ENCODE measurements at regions not wholly inside any gene's neighbourhood (a gene's known extent, or its start where the extent isn't known, plus 50 kb on each side); places are given as distances from the start of the nearest gene placed in this dataset.
"Not testable (repeated sequence)": the region's sequence is repeated elsewhere in the genome, so short reads cannot be mapped to it uniquely, and the experiment has no call there.

DNA sequence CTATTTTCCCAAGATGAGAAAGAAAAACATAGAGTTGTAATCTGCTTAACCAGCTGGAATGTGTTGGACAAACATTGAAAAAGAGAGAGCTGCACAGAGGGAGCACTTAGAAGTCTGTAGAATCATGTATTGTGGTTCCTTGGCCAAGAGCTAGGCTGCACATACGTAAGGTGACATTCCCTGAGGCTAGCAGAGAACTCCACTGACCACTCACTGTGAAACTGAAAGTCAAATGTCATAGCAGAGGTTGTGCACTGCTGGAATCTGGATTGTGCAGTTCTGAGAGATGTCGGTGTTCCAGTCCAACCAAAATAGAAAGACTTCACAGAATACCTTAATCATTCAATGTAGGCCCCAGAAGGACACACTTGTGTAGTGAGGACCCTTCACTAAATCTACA lies 772.8 kb upstream of the RAG2 start:
- no peak for FAIRE-seq

DNA sequence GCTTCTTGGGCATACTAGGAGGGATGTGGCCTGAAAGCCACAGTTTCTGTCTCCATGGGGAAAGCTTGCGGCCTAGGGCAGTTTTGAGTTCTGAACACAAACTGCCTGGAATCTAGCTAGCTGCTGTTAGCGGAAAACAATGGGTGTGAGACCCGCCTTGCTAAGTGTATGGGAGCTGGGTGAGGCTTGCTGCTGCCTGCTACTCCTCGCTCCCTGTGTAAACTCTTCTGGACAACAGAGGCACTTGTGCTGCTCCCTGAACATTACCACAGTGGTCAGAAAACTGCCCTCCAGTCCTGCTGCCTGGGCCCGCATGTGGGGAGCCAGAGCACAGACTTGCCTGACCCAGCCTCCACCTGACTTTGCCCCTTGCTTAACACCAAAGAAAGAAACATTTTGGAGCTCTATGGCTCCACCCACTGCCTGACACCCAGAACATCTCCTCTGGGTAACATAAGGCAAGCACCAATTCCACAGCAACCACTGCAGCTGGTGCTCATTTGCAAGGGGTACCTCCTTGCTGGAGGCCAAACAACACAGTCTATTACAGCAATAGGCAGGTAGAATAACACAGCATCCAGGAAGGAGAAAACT lies 766.3 kb upstream of the RAG2 start:
- FAIRE-seq: no peak

DNA sequence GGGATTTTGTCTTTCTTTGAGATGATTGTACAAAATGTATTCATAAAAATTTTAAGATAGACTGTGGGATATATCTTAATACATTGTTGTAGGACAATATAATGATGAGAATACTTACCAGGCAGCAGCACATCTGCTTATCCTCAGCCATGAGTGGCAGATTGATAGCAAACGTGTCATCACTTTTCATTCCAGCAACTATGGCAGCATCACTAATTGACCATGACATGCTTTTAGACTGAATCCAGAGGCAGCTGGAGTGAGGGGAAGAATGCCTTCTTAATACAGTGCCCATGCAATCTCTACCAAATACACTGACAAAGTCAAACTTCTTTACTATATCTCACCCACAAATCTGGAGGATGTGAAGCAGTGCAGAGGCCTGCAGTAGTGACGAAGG lies 755.2 kb upstream of the RAG2 start:
- FAIRE-seq: no peak

DNA sequence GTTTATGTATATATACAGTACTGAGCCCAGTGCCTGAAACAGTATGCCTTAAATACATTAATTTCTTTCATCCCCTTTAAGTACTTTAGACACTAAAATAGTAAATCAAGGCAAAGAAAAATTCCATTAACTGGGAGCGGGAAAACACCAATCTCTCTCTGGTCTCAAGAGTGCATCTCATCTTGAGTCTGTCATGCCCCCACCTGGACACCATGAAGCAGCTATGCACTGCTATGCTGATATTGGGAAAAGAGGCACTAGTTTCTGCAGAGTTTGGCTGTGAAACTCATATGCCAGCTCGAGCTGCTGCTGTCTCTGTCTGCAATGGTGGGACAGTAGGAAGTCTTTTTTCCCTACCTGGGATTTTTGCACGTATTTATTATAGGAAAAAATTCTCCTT lies 754.4 kb upstream of the RAG2 start:
- FAIRE-seq: no peak

DNA sequence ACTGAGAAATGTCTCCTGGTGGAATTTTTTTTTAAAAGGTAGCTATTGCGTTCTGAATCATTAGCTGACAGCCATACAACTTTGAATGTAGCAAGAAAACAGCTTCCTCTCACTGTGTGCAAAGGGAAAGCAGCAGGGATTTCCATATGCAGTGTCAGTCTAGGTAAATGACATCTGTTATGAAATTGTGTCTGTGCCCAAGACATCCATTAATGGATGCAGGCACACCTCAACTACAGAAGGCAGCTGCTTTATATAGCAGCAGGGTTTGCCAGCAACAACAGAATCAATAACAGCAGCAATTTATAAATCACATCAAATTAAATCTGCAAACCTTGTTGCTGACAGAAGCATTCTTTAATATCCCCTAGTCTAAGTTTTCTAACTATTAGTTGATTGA lies 745.3 kb upstream of the RAG2 start:
- no peak for FAIRE-seq

DNA sequence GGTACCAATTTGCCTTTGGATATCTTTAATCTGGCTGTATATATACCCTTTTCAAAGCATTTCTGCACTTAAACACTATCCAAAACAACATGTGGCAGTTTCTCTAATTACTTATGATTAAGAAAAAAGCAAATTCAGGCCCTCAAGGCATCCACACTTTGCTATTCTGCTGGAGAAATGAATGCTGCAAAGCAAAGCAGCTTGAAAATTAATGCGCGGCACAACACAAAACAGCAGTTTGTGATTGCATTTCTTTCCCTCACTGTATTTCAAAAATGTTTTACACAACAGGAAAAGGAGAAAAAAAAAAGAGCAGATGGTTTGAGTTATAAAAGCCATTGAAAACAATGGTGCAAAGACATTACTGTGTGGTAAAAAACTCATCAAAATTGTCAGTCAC lies 738.4 kb upstream of the RAG2 start:
- FAIRE-seq: no peak

DNA sequence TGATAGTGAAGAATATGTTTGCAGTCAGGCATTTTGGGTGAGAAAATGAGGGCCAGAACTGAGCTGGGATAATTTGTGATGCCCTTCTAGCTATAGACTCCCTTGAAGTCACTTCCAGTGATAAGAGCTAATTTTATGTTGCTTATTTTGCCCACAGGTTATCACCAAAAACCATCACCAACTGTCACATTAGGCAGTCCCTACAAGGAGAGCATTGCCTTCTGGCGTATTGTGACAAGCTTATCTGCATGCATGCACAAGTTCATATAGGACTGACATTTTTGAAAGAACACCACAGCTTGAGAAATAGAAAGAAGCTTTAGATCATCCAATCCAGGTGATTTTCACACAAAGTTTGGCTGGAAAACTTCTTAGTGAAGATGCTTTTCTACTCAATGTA lies 735.3 kb upstream of the RAG2 start:
- FAIRE-seq: no peak

DNA sequence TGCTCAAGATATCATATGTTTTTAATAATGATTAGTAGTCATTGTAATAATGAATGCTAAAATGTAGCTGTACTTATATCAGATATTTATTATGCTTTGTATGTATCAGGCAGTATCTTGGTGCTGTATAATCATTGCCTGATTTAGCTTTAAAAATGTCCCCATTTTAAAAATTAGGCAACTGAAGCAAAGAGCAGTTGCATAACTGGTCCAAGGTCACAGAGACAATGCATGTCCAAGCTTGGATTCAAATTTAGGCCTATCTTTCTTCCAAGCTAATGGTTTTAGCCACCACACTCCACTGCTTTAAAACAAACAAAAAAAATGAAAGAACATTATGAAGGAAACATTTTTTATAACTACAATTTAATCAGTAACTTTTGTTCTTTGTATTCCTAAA lies 725.8 kb upstream of the RAG2 start:
- FAIRE-seq: no peak

DNA sequence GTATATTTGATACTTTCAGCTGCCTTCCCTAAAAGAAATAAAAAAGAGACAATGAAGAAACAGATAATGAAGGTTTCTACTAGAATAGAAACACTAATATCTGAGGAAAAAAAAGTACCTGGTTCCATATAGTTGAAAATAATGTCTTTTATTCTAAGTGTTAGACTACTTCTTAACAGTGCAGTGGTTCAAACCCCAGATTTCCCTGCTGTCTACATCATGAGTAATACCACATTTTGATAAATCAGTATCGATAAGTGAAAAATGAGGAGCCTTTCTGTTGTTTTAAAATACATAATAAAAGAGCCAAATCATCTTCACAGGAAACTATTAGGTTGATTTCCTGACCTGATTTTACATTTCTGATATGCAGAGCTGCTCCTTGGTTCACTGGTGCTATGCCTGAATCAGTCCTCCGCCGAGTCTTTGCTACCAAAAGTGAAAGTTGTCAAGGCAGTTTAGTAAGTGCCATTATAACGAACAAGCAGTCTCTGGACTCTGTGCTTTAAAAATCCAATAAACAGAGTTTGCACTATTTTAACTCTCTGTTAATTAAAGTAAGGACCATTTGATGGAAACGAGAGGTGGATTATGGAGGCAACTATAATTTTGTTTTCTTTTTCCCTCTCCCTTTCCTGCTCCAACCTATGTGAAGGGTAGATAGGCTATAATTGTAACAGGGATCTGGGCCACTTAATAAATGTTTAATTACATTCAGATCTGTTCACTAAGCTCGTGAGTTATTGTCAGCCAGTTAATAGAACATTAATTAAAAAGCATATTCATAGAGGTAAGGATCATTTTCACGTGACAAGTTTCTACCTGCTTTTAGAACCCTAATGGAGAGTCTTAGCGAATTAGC lies 724.5 kb upstream of the RAG2 start:
- FAIRE-seq: no peak

DNA sequence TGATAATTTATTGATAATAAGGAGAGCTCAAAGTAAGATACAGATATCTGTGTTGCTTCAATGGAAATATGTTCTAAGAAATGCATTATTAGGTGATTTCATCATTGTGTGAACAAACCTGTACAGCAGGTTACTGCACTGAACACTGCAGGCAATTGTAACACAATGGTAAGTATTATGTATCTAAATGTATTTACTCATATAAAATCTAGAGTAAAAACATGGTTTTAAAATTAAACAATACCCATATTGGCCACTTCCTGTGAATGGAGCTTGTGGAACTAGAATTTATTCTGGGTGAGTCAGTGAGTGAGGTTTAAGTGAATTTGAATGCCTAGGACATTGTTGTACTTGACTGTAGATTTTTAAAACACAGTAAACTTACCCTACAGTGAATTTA lies 722.9 kb upstream of the RAG2 start:
- FAIRE-seq: no peak

DNA sequence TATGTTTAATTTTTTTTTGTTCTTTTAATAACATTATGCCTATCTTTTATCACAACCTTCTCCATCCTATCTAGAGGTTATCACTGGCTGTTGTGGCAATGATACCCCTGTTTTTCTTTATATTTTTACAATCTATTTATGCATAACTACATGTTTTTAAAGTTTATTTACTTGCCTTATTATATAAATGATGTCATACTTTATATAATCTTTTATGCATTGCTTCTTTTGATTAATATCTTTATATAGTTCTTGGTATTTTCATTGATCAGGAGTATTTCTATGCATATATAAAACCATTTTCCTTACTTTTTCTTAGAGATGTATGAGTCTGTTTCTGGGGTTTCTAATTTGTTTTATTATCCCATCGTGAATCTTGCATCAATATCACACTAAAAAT lies 719.8 kb upstream of the RAG2 start:
- no peak for FAIRE-seq

DNA sequence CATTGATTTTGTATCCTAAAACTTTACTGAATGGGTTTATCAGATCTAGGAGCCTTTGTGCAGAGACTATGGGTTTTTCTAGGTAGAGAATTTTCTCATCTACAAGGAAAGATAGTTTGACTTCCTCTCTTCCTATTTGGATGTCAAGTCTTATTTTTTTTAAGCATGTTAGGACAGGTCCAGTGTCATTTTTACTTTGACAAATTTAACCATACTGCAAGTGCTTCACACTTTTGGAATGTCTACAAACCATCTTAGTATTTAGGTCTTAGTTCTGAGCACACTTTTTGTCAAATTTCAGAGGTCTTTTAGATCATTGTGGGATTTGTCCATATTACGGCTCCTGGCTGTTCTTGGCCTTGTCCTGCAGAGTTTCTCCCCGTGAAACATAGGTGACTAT lies 715.2 kb upstream of the RAG2 start:
- FAIRE-seq: no peak

DNA sequence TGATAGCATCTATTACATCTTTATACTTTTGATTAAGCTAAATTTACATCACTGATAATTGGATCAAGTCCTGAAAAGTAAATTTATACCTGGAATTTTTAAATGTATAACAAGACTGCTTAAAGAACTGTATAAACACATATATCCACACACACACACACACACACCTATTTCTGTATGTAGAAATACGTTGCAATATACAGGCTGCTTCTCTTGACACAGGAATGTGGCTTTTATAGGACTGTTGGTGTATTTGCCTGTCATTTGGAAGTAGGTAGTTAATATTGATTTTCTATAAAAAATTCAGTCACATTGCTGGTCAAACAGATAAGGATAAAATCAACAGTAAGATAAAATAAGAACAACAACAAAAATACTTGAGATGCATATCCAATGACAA lies 708.5 kb upstream of the RAG2 start:
- no peak for FAIRE-seq

DNA sequence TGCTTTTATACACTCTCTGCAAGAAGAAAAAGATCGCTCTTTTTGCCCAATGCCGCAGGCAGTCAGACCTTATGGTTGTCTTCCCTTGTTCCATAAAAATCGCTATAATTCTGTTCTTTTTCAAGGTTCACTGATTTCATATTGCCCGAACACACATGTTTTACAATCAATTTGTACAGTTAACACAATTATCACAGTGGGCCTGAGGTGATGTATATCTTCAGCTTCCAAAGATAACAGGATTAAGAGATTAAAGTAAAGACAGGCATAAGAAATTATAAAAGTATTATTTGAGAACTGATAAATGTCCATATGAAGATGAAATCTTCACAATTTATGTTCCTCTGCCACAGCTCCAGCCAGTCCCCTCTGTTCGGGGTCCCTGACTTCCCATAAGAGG lies 703.4 kb upstream of the RAG2 start:
- not testable (repeated sequence) for FAIRE-seq

DNA sequence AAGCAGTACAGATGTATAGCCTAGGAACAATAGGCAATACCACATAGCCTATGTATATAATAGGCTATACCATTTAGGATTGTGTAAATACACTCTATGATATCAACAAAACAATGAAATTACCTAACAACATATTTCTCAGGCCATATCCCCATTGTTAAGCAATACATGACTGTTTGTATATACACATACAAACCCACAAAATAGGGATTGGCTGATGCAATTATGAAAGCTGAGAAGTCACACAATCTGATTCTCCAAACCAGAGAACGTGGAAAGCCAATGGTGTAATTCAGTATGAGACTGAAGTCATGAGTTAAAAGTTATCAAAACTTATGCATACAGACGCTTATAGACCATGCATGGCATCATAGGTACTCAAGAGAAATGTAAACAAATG lies 700.1 kb upstream of the RAG2 start:
- no peak for FAIRE-seq

DNA sequence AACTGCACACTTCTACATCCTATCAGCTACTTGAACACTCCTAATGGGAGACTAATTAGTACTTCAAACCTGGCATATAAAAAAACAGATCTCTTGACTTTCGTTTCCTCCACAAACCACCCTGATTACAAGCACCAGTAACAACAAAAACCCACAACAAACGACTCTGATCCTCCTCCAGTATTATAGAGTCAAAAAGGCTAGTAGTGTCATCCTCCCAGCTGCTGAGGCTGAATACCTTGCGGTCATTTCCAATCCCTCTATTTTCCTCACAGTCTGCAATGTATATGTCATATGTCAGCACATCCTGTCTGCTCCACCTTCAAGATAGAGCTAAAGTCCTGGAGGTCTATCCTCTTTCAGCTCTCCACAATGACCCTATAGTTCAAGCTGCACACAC lies 688.9 kb upstream of the RAG2 start:
- no peak for FAIRE-seq

DNA sequence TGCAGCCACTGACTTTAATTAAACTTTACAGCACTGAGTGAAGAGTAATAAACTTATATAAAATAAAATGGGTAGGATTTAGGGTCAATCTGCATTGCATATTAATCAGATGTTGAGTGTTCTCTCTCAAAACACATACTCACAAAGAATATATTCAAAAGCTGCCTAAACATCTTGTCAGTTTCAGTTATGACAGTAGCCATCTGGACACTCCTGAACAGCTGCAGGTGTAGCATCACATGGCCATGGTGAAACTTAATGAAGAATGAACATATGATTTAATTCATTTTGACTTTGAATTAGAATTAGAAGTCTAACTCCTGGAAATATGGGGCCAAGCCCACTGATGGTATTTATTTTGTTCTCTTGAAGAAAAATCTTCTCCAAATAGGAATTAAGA lies 684.3 kb upstream of the RAG2 start:
- FAIRE-seq: no peak

DNA sequence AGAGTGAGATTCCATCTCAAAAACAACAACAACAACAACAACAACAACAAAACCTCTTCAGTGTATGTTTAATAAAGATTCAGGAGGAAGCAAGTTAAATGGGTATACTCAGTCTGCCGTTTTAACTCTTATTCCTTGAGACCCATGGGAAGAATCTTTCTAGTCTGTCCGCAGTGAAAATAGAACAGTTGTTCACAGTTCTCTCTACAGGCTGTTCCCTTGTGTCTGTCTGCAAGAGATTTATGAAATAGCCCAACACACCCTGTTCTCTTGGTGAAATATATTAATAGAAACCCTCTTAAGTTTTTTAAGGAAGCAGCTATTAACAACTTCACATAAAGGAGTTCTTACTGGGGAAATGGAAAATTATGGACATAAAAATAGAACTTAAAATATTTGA lies 682.2 kb upstream of the RAG2 start:
- no peak for FAIRE-seq

DNA sequence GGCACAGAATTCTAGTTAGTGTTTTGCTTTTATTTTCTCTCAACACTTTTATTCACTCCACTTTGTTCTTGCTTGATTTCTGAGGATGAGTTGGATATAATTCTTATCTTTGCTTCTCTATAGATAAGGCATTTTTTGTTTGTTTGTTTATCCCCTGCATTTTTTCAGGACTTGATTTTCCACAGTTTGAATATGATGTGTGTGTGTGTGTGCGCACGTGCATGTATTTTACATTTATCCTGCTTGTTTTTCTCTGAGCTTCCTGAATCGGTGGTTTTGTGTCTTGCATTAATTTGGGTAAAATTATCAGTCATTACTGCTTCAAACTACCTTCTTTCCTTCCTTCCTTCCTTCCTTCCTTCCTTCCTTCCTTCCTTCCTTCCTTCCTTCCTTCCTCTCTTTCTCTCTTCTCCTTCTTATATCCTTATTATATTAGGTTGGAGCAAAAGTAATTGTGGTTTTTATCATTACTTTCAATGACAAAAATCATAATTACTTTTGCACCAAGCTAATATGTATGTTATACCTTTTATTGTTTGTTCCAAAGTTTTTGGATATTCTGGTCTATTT lies 679.9 kb upstream of the RAG2 start:
- FAIRE-seq: no peak

DNA sequence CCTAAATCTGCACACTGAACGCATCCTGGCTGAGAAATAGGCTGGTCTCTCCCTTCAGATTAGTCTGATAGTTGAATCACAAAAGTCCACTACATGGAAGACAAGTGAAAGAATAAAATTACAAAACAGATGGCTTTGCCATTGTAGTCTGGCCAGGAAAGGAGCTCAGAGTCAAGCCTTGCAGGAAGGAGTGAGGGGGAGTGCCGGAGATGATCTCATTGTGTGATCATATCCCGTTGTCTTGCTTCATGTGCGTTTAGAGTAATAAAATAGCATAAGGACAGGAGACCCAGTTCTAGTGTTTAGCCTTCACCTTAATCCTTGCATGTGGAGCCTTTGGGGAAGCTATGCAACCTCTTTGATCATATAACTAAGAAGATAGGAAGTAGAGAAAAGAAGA lies 666.7 kb upstream of the RAG2 start:
- FAIRE-seq: no peak

DNA sequence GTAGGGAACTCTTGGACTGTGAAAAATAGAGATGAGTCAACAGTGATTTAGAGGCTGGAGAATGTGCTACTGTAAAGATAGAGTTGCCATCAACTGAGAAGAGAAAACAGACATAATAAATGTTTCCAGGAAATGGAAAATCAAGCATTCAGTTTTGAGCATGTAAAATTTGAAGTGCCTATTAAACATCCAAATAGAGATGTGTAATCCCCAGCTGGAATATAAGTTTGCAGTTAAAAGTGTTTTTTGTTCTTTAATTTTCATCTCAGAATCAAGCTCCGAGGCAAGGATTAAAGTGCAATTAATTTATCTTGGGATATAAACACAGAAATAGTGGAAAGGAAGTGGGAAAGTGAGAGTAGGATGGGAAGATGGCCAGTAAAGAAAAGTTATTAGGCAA lies 666.0 kb upstream of the RAG2 start:
- FAIRE-seq: no peak

DNA sequence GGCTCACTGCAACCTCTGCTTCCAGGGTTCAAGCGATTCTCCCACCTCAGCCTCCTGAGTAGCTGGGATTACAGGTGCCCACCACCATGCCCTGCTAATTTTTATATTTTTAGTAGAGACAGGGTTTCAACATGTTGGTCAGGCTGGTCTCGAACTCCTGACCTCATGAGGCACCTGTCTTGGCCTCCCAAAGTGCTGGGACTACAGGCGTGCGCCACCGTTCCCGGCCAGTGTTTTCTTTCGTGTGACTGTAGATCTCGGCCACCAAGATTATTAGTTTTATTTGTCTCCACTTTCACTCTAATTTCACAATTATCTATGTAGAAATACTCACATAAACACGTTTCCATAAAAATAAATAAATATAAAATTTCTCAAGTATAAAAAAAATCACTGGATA lies 665.4 kb upstream of the RAG2 start:
- FAIRE-seq: not testable (repeated sequence)

DNA sequence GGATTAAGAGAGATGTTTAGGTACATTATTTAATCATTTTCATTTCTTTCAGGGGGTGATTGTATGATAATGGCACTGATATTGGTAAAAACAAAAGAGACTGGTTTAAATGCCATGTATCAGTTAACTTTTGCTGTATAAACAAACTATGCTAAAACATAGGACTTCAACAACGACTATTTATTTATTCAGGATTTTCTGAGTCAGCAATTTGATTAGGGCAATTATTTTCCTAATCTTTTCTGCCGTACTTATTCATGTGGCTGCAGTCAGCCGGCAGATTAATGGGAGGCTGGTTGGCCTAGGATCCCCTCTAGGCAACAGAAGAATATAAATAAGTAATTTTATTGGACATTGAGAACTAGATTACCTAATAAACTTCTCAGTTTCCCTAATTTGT lies 661.7 kb upstream of the RAG2 start:
- no peak for FAIRE-seq

DNA sequence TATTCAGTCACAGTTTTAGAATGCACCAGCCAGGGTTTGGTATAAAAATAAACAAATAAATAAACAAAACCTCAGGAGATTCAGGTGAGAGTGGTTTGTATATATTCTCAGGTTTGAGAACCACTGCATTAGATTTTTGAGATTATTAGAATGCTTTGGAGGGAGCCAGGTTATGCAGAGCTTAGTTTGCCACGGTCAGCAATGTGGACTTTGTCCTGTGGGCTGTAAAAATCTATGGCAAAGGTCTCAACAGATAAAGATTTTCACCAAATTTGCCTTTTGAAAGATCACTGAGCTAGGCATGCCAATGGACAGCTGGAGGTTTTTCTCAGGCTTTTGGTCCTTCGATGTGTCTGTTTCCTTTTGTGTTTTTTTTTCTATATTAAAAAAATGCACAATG lies 650.1 kb upstream of the RAG2 start:
- no peak for FAIRE-seq

DNA sequence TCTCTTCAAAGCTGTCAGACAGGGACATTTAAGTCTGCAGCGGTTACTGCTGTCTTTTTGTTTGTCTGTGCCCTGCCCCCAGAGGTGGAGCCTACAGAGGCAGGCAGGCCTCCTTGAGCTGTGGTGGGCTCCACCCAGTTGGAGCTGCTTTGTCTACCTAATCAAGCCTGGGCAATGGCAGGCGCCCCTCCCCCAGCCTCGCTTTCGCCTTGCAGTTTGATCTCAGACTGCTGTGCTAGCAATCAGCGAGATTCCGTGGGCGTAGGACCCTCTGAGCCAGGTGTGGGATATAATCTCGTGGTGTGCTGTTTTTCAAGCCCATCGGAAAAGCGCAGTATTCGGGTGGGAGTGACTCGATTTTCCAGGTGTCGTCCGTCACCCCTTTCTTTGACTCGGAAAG lies 648.1 kb upstream of the RAG2 start:
- not testable (repeated sequence) for FAIRE-seq
